ENCODE measurements at regions not wholly inside any gene's neighbourhood (a gene's known extent, or its start where the extent isn't known, plus 50 kb on each side); places are given as distances from the start of the nearest gene placed in this dataset.

GRCh38 chr2:154978244-154978643 lies 279.7 kb downstream of the KCNJ3 start:
- intact Hi-C loops (cut with micrococcal nuclease; ENCODE audit: unreplicated experiment), result no loop called here
- no peaks in the 10 kb centered on the region for H3K9me3 Mint-ChIP-seq (ENCODE audit: unreplicated experiment)
- no peaks in the 10 kb centered on the region for H3K4me1 Mint-ChIP-seq (ENCODE audit: low read depth, unreplicated experiment)
- ChIA-PET POLR2A (no interaction called here), CTCF (no interaction called here)
- no peak overlapping the region for H3K4me3 ChIP-seq (ENCODE audit: low read depth, low read length)
- no peak overlapping the region for H3K4me3 Mint-ChIP-seq (ENCODE audit: unreplicated experiment)
- H3K36me3 ChIP-seq (ENCODE audit: control insufficient read depth, insufficient read depth, low read length), result no peaks in the 10 kb centered on the region
- H3K27me3 ChIP-seq (replicated peaks; ENCODE audit: control insufficient read depth, insufficient read depth, low read length), result no peaks in the 10 kb centered on the region
- no peaks in the 10 kb centered on the region for H3K9me3 ChIP-seq
- H3K36me3 Mint-ChIP-seq (ENCODE audit: insufficient read depth, unreplicated experiment), result no peaks in the 10 kb centered on the region
- TF ChIP-seq CTCF (IDR thresholded peaks at IDR 0.05; ENCODE audit: insufficient read depth in 1 of 2, low read depth in 1 of 2, low read length in 1 of 2, severe bottlenecking in 1 of 2, unreplicated experiment in 1 of 2), result no peak
- no peak overlapping the region for H3K27ac Mint-ChIP-seq (ENCODE audit: unreplicated experiment)
- no peaks in the 10 kb centered on the region for H3K4me1 ChIP-seq
- DNase-seq, result no peak
- H3K27me3 Mint-ChIP-seq (ENCODE audit: insufficient read depth, unreplicated experiment), result no peaks in the 10 kb centered on the region
- BruUV-seq (replicated peaks), result no TSS peak

DNA sequence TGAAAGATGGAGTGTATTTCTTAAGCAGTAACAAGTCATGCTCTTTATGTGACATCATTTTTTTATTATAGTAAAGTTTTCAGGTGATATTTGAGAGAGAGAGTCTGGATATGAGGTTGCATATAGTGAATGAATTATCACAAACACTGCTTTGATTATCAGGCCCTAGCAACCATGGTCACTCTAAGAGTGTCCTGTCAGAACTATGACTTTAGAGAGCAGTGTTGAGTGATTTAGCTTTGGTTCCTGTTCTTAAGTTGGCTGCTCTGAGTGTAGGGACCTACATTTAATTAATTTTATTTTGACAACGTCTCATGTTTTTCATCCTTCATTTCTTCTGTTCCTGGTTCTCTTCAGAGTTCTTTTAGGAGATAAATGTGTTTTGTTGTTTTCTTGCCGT lies 275.5 kb downstream of the KCNJ3 start:
- no peaks in the 10 kb centered on the region for H3K9me3 Mint-ChIP-seq (ENCODE audit: unreplicated experiment)
- H3K4me1 ChIP-seq, result no peaks in the 10 kb centered on the region
- H3K9me3 ChIP-seq, result no peaks in the 10 kb centered on the region
- no peak overlapping the region for H3K4me3 Mint-ChIP-seq (ENCODE audit: unreplicated experiment)
- H3K36me3 ChIP-seq (ENCODE audit: control insufficient read depth, insufficient read depth, low read length), result no peaks in the 10 kb centered on the region
- H3K27me3 Mint-ChIP-seq (ENCODE audit: insufficient read depth, unreplicated experiment), result no peaks in the 10 kb centered on the region
- H3K27ac Mint-ChIP-seq (ENCODE audit: unreplicated experiment), result no peak overlapping the region
- no peaks in the 10 kb centered on the region for H3K4me1 Mint-ChIP-seq (ENCODE audit: low read depth, unreplicated experiment)
- no peaks in the 10 kb centered on the region for H3K27me3 ChIP-seq (replicated peaks; ENCODE audit: control insufficient read depth, insufficient read depth, low read length)
- no peaks in the 10 kb centered on the region for H3K36me3 Mint-ChIP-seq (ENCODE audit: insufficient read depth, unreplicated experiment)
- DNase-seq, result no peak
- TF ChIP-seq CTCF (IDR thresholded peaks at IDR 0.05; ENCODE audit: insufficient read depth in 1 of 2, low read depth in 1 of 2, low read length in 1 of 2, severe bottlenecking in 1 of 2, unreplicated experiment in 1 of 2), result no peak
- ChIA-PET POLR2A (no interaction called here), CTCF (no interaction called here)
- intact Hi-C loops (cut with micrococcal nuclease; ENCODE audit: unreplicated experiment), result no loop called here
- no peak overlapping the region for H3K4me3 ChIP-seq (ENCODE audit: low read depth, low read length)
- BruUV-seq (replicated peaks), result no TSS peak

GRCh38 chr2:154963511-154963910 lies 265.0 kb downstream of the KCNJ3 start:
- H3K4me1 ChIP-seq, result no peaks in the 10 kb centered on the region
- H3K4me3 Mint-ChIP-seq (ENCODE audit: unreplicated experiment), result no peak overlapping the region
- H3K9me3 ChIP-seq, result no peaks in the 10 kb centered on the region; the same call in 1 of the 2 replicates
- no peak for TF ChIP-seq CTCF (IDR thresholded peaks at IDR 0.05; ENCODE audit: insufficient read depth in 1 of 2, low read depth in 1 of 2, low read length in 1 of 2, severe bottlenecking in 1 of 2, unreplicated experiment in 1 of 2)
- intact Hi-C loops (cut with micrococcal nuclease; ENCODE audit: unreplicated experiment), result no loop called here
- H3K36me3 Mint-ChIP-seq (ENCODE audit: insufficient read depth, unreplicated experiment), result no peaks in the 10 kb centered on the region
- no TSS peak for BruUV-seq (replicated peaks)
- DNase-seq, result no peak
- ChIA-PET POLR2A (no interaction called here), CTCF (no interaction called here)
- H3K27ac Mint-ChIP-seq (ENCODE audit: unreplicated experiment), result no peak overlapping the region
- H3K9me3 Mint-ChIP-seq (ENCODE audit: unreplicated experiment), result no peaks in the 10 kb centered on the region
- H3K4me1 Mint-ChIP-seq (ENCODE audit: low read depth, unreplicated experiment), result no peaks in the 10 kb centered on the region
- H3K4me3 ChIP-seq (ENCODE audit: low read depth, low read length), result no peak overlapping the region
- no peaks in the 10 kb centered on the region for H3K27me3 ChIP-seq (replicated peaks; ENCODE audit: control insufficient read depth, insufficient read depth, low read length)
- H3K36me3 ChIP-seq (ENCODE audit: control insufficient read depth, insufficient read depth, low read length), result no peaks in the 10 kb centered on the region
- H3K27me3 Mint-ChIP-seq (ENCODE audit: insufficient read depth, unreplicated experiment), result peaks cover 4% of the 10 kb centered on the region

All from Caco-2 (cell line).